HCT116 (cell line): ENCODE measurements at regions not wholly inside any gene's neighbourhood (a gene's known extent, or its start where the extent isn't known, plus 50 kb on each side); places are given as distances from the start of the nearest gene placed in this dataset.

Experiments used
- ATAC-seq: fragments of 200-7000 bp; cut with Tn5 transposase; 2 replicates; pipeline ENCODE4 v1.9.1; 2020; ENCODE audit warnings: mild to moderate bottlenecking, moderate library complexity
- BruUV-seq: library from RNA; stranded (reverse); fragments of 400-500 nt; replicated peaks from 2 replicates; lab custom pipeline; 2021; lab: Mats Ljungman, UMichigan
- CTCF ChIA-PET: fragments of 300-600 bp; sonication (Branson Sonifier 250); formaldehyde crosslinking; loops from one replicate; lab custom pipeline; 2021; ENCODE audit warnings: antibody characterized with exemption; lab: Charles Lee
- POLR2A ChIA-PET: fragments of 300-600, 350-600 bp; sonication (Branson Sonifier 250); formaldehyde crosslinking; loops from one replicate; lab custom pipeline; 2021; ENCODE audit warnings: antibody characterized with exemption; lab: Charles Lee
- RAD21 ChIA-PET, 2 experiments: fragments of 300-600 bp; sonication (Branson Sonifier 250); formaldehyde crosslinking; loops; one replicate each; lab custom pipeline; 2023; ENCODE audit warnings: low total read pairs in 2 of 2; ENCODE audit not compliant: uncharacterized antibody in 2 of 2, unreplicated experiment in 2 of 2, low non-redundant PET in 1 of 2; lab: Charles Lee
- DNase-seq: peaks from one replicate; pipeline ENCODE4 v3.0.0-alpha.2; 2010; ENCODE audit warnings: low read depth, low spot score
- H2AFZ ChIP-seq: fragments of 200-600 bp; shearing (Covaris generic), sonication (generic); 2 replicates; pipeline ENCODE4 v1.6.1; 2017; ENCODE audit warnings: low read depth, mixed run types, mixed read lengths, antibody characterized with exemption, low read length; ENCODE audit not compliant: poor library complexity, severe bottlenecking
- H3K27ac ChIP-seq: 2 replicates; pipeline ENCODE4 v1.5.1; 2012; ENCODE audit warnings: low read depth, low read length
- H3K27me3 ChIP-seq: fragments of 200-600 bp; sonication (generic); 2 replicates; pipeline ENCODE4 v1.6.1; 2016; ENCODE audit warnings: mixed run types, low read length, mixed read lengths; ENCODE audit not compliant: insufficient read depth
- H3K36me3 ChIP-seq, 2 experiments: fragments of 200-500 bp in 1 of 2; fragments of 200-600 bp in 1 of 2; sonication (Bioruptor generic) in 1 of 2; sonication (generic) in 1 of 2; 2 replicates each; pipeline versions ENCODE4 v1.5.1 to v1.6.1; 2014 to 2016; ENCODE audit warnings: low read length in 2 of 2, inconsistent platforms in 1 of 2, mixed read lengths in 1 of 2, mixed run types in 1 of 2; ENCODE audit not compliant: insufficient read depth in 2 of 2, control insufficient read depth in 1 of 2
- H3K4me1 ChIP-seq, 2 experiments: fragments of 200-600 bp in 1 of 2; sonication (generic) in 1 of 2; 2 replicates each; pipeline versions ENCODE4 v1.5.1 to v1.6.1; 2012 to 2017; ENCODE audit warnings: low read length in 2 of 2, inconsistent platforms in 1 of 2, mild to moderate bottlenecking in 1 of 2, mixed read lengths in 1 of 2, mixed run types in 1 of 2, moderate library complexity in 1 of 2; ENCODE audit not compliant: insufficient read depth in 2 of 2, control insufficient read depth in 1 of 2
- H3K4me2 ChIP-seq: fragments of 200-600 bp; sonication (generic); 2 replicates; pipeline ENCODE4 v1.6.1; 2017; ENCODE audit warnings: mixed run types, low read length, mixed read lengths
- H3K4me3 ChIP-seq, 2 experiments: fragments of 200-600 bp in 1 of 2; sonication (generic) in 1 of 2; replicated peaks in 1 of 2; 2 replicates each; pipeline ENCODE4 v1.5.1; 2011 to 2016; ENCODE audit warnings: low read length in 2 of 2, control low read depth in 1 of 2, low read depth in 1 of 2, mild to moderate bottlenecking in 1 of 2, mixed read lengths in 1 of 2, mixed run types in 1 of 2
- H3K79me2 ChIP-seq: fragments of 200-600 bp; sonication (generic); 2 replicates; pipeline ENCODE4 v1.6.1; 2017; ENCODE audit warnings: mild to moderate bottlenecking, mixed run types, low read length, moderate library complexity, mixed read lengths; ENCODE audit not compliant: insufficient read depth
- H3K9ac ChIP-seq: fragments of 200-600 bp; sonication (generic); 2 replicates; pipeline ENCODE4 v1.6.1; 2016; ENCODE audit warnings: low read length, mixed read lengths
- H3K9me2 ChIP-seq: fragments of 200-600 bp; sonication (generic), shearing (Covaris generic); 2 replicates; pipeline ENCODE4 v1.6.1; 2017; ENCODE audit warnings: mixed run types, mild to moderate bottlenecking, moderate library complexity; ENCODE audit not compliant: insufficient read depth
- H3K9me3 ChIP-seq, 2 experiments: fragments of 200-500 bp in 1 of 2; fragments of 200-600 bp in 1 of 2; sonication (Bioruptor generic) in 1 of 2; sonication (generic) in 1 of 2; 2 replicates each; pipeline ENCODE4 v1.6.1; 2014 to 2017; ENCODE audit warnings: low read length in 2 of 2, mixed read lengths in 2 of 2, inconsistent platforms in 1 of 2, low read depth in 1 of 2, mild to moderate bottlenecking in 1 of 2, mixed run types in 1 of 2, moderate library complexity in 1 of 2; ENCODE audit not compliant: control insufficient read depth in 1 of 2, insufficient read depth in 1 of 2
- H4K20me1 ChIP-seq: fragments of 200-600 bp; sonication (generic), shearing (Covaris generic); 2 replicates; pipeline ENCODE4 v1.6.1; 2017; ENCODE audit warnings: mixed run types, mild to moderate bottlenecking, moderate library complexity; ENCODE audit not compliant: insufficient read depth
- CBX3 ChIP-seq: IDR thresholded peaks from 2 replicates; pipeline ENCODE4 v1.6.1; 2012; ENCODE audit warnings: low read depth
- EGR1 ChIP-seq: IDR thresholded peaks from 2 replicates; pipeline ENCODE4 v1.6.1; 2012; ENCODE audit warnings: low read depth
- ELF1 ChIP-seq: IDR thresholded peaks from 2 replicates; pipeline ENCODE4 v1.6.1; 2012; ENCODE audit warnings: low read depth, borderline replicate concordance
- FOSL1 ChIP-seq: IDR thresholded peaks from 2 replicates; pipeline ENCODE4 v1.6.1; 2012; ENCODE audit warnings: low read depth
- JUND ChIP-seq: IDR thresholded peaks from 2 replicates; pipeline ENCODE4 v1.6.1; 2012
- MAX ChIP-seq: IDR thresholded peaks from 2 replicates; pipeline ENCODE4 v1.6.1; 2012
- RAD21 ChIP-seq: IDR thresholded peaks from 2 replicates; pipeline ENCODE4 v1.6.1; 2012; ENCODE audit warnings: low read depth, mild to moderate bottlenecking
- REST ChIP-seq: IDR thresholded peaks from 2 replicates; pipeline ENCODE4 v1.6.1; 2012; ENCODE audit warnings: low read depth
- SP1 ChIP-seq: IDR thresholded peaks from 2 replicates; pipeline ENCODE4 v1.6.1; 2012; ENCODE audit warnings: low read depth
- SRF ChIP-seq: IDR thresholded peaks from 2 replicates; pipeline ENCODE4 v1.6.1; 2012; ENCODE audit warnings: low read depth
- YY1 ChIP-seq: IDR thresholded peaks from 2 replicates; pipeline ENCODE4 v1.6.1; 2011; ENCODE audit warnings: low read length, low read depth, moderate library complexity, mild to moderate bottlenecking; ENCODE audit not compliant: insufficient replicate concordance; ENCODE audit errors: extremely low read depth
- ZFX ChIP-seq: fragments of 450-650 bp; IDR thresholded peaks from 2 replicates; pipeline ENCODE4 v1.6.1; 2017
- ZNF274 ChIP-seq: fragments of 200-500 bp; sonication (Bioruptor generic); IDR thresholded peaks from 2 replicates; pipeline ENCODE4 v1.6.1; 2014; ENCODE audit warnings: mild to moderate bottlenecking, low read depth, low read length, inconsistent platforms
- intact Hi-C: fragments of 100-400 bp; cut with micrococcal nuclease; formaldehyde crosslinking; loops from 2 replicates; pipeline ENCODE4 v1.10.0; 2022

DNA sequence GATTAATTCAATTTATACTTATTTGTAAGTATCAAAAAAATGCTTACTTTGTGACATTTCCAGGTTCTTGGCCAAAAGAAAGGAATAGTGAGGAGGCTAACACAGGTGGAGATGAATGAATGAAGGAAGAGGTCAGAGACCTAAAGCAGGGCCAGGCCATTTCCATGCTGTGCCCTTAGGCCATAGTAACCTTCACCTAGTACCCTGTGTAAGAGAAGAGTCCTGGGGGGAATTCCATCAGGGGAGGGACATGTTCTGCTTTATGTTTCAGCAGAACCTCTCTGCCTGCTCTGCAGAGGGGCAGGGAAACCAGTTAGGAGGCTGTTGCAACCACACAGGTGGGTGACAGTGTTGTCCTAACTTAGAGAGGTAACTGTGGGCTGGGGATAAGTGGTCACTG, 204.2 kb upstream of the CDH20 start (continued):
- no peak for TF ChIP-seq SRF
- TF ChIP-seq EGR1: no peak
- TF ChIP-seq FOSL1: no peak

DNA sequence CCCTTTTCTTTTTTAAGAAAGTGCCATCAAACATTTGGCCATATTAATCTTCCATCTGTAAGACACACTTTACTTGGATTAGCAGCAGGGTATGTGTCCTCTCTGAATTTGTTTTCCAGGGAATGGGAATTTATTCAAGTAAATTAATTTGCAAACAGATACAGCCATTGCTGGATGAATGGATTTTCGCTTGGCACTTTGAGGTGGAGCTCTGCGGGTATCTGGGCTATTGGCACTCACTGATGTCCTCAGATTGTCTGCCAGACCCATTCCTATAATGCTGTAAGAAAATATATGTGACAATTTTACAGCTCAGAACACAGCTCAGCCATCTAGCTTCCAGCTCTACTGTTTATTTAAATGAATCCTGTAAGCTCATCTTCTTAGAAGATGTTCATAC, 201.2 kb upstream of the CDH20 start:
- Histone ChIP-seq H3K4me3 (no peak overlapping the region), H3K9me2 (no peaks in the 10 kb centered on the region), H3K79me2 (no peaks in the 10 kb centered on the region), H3K4me1 (no peaks in the 10 kb centered on the region), H2AFZ (no peak overlapping the region), H3K4me2 (no peak overlapping the region), H3K27ac (no peak overlapping the region), H3K9me3 (no peaks in the 10 kb centered on the region), H4K20me1 (no peaks in the 10 kb centered on the region), H3K36me3 (no peaks in the 10 kb centered on the region), H3K9ac (no peak overlapping the region), H3K27me3 (peaks cover 5% of the 10 kb centered on the region; the same call in 1 of the 2 replicates)
- intact Hi-C loops: no loop called here
- RAD21 ChIA-PET: no interaction called here
- no TSS peak for BruUV-seq
- CTCF ChIA-PET: no interaction called here
- ATAC-seq (no peak), DNase-seq (no peak)
- TF ChIP-seq ELF1 (no peak), CBX3 (no peak), SRF (no peak), SP1 (no peak), ZFX (no peak), FOSL1 (no peak), RAD21 (no peak), JUND (no peak), MAX (no peak), YY1 (no peak), REST (no peak), ZNF274 (no peak)
- POLR2A ChIA-PET: no interaction called here
